Anterior cingulate cortex (tissue), 58 donors: ENCODE measurements at regions not wholly inside any gene's neighbourhood (a gene's known extent, or its start where the extent isn't known, plus 50 kb on each side); places are given as distances from the start of the nearest gene placed in this dataset.
"Not testable (repeated sequence)": the region's sequence is repeated elsewhere in the genome, so short reads cannot be mapped to it uniquely, and the experiment has no call there.

Experiments used
- DNase-seq, 58 donors: peaks; one replicate each; lab custom pipeline; 2025; lab: John Stamatoyannopoulos, UW

GRCh38 chr1:189786761-189787160, 690.9 kb downstream of the BRINP3 start:
- DNase-seq: no peak

DNA sequence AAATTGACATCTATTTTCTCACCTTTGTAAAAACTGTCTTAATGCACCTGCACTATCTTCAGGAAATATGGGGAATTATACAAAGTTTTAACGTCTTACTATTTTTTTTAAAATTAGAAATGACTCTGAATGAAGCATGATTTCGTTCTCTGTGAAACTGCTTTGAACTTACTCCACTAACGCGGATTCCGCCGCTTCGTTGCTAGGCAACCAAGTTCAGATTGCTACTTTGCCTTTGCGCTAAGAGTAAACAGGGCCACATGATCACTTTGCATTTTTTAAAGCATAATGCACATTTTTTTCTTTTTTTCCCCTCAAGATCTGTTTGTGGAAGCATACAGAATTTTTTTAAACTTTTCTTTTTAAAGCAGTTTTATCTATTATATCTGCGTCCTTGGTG, 690.5 kb downstream of the BRINP3 start:
- peak in 10 of 58 donors; percentile 2 to 36 (median 8) for DNase-seq

- no peak for DNase-seq
Measured at GRCh38 chr1:189790335-189790734, 687.3 kb downstream of the BRINP3 start.

DNA sequence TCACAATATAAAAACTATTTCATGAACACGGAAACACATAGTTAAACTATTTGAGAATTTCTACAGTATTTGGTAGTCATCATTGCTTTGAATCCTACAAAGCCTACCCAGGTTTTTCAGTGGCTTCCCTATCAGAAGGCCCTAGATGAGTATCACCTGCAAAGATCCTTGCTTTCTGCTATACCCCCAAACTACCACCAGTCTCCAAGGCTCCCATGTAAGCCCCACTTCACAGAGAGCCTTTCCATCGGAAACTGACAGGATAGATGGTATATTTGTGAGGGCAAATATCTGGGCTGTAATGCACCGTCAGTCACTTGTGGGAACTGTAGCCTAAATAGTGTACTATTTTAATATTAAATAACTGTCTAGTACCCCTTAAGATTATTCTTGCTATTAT, 674.3 kb downstream of the BRINP3 start:
- no peak for DNase-seq

DNA sequence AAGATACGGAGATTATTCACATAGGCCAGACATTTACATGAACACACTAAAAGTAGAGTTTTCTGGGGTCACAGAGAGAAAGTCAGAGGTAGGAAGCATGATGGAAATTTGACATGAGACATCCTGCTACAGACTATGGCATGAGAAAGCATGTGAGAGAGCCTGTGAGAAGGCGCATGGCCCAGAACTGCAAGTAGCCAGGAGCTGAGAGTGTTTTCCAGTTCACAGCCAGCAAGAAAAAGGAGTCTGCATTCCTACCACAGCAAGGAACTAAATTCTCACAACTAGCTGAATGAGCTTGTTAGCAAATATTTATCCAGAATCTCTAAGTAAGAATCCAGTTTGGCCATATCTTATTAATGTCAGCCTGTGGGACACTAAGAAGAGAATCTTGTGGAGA, 673.3 kb downstream of the BRINP3 start:
- DNase-seq: no peak

DNA sequence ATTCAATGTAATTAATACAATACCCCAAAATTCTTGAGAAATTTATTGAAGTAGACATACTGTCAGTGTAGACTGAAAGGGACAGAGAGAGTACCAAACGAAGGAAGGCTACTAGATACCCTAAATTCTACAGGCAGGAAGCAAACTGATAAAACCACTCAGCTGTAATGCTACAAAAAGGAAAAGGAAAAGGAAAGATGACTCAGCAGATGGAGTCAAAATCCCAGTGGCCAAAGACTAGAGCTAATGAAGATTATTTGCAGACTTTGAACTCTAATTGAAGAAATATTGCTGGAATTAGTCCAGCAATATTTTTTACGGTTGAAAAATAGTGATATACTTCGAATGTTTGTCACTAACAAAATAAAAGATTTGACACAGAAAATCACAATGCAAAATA, 671.9 kb downstream of the BRINP3 start:
- DNase-seq: no peak

DNA sequence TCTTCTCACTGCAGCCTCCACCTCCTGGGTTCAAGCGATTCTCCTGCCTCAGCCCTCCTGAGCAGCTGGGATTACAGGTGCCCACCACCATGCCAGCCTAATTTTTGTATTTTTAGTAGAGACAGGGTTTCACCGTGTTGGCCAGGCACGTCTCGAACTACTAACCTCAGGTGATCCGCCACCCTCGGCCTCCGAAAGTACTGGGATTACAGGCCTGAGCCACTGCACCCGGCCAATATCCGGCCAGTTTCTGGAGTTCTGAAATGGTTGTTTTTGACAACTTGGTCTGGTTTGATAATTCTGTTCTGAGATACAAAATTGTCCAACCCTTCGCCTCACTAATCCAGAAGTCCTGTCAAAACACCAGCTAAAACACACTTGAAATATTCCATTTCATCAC, 667.0 kb downstream of the BRINP3 start:
- DNase-seq: not testable (repeated sequence)

GRCh38 chr1:189811960-189812359, 665.7 kb downstream of the BRINP3 start:
- DNase-seq: no peak

DNA sequence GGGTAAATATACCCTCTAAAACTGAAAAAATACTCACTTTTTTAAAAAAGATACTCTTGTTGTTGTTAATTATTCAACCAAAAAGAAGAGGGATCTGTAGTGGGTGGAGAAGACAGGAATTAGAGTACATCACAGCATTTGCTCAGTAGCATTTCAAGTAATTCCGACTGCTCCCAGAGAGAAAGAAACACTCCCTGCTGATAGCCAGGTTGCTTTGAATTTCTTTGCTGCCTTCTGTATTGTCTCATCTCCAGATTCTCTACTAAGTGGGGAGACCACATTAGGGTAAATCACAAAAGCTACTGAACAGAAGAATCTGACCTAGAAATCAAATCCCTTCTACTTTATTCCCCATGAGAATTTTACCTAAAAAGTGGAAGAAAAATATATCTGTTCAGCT, 661.1 kb downstream of the BRINP3 start:
- no peak for DNase-seq

DNA sequence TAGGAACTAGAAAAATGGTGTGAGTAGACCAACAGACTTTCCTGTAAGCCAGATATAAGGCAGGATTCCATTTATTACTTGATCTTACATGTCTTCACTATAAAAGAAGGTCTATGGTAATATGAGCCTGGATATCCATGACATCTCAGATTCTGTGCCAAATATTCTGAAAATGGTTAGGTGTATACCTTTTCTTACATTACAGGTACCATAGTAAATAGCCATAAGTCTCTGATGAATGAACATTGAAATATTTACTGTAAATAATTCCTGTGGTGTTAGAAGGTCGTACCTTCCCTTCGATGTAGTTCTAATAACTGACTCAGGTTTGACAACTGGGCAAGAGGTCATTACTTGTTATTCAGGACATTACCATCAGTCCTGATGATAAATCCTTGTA, 657.9 kb downstream of the BRINP3 start:
- no peak for DNase-seq

DNA sequence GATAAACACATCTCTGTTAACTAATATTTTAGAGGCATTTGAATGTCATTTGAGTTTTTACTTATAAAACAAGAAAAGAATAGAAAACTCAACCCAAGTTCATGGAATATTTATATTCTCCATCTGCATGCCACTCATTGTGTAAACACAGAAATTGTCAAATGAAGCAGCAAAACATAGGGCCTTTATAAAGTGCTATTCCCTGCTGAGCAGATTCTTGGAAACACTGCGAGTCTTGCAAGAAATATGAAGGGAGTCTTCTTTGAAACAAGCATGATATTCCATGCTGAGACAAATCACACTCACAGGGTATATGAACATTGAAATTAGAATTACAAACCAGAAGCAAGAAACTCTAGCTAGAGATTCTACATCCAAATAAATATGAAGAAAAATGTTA, 655.8 kb downstream of the BRINP3 start:
- no peak for DNase-seq

GRCh38 chr1:189834813-189835212, 642.9 kb downstream of the BRINP3 start:
- DNase-seq: no peak

- no peak for DNase-seq
Measured at GRCh38 chr1:189847613-189848012, 630.1 kb downstream of the BRINP3 start.

DNA sequence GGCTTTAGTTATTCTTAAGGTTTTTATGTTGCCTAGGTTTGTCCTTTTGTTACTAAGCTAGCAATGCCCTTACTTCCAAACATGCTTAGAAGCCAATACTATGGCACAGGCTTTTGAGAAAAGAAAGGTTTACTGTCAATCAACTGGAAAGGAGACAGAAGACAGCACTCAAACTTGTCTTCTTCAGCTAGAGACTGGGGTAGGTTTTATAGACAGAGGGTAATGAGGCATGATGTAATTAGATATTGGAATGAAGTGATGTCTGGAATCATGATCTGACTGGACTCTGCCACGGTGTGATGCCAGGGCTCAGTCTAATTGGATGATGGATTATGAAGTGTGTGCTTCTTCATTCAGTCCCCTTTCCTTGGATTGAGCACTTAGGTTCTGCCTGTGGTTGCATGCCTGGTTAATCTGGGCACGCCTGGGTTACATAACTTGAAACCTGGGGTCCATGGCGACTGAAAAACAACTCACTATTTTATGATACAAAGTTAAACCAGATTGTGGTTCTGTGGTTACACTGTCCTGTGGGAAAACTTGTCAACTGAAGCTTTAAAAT, 625.8 kb downstream of the BRINP3 start:
- no peak for DNase-seq

DNA sequence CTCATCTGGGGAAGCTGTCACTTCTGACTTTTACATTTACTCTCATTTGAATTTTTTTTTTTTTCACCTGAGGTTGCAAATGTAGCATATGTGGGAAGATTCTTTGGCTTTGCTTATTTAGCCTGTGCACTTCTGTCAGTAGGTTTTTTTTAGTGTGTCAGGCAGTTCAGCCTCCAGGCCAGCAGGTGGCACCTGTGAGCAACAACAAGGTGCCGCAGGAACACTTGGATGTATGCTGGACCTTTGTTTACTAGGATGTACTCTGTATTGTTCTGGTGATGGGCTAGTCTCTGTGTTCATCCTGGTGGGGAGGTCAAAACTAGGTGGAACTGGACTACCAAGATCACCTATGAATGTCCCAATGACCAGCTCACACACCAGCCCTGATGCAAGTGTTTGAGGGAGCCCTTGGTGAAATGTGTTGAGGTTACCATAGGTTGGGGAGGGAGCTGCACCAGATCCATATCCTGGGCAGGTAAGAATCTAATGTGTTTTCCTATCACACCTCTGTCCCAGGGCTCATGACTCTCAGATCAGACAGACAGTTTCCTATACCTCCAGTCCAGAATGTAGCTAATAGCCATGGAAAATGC, 618.2 kb downstream of the BRINP3 start:
- DNase-seq: no peak

- DNase-seq: no peak
Measured at GRCh38 chr1:189866606-189867005, 611.1 kb downstream of the BRINP3 start.

- DNase-seq: no peak
Measured at GRCh38 chr1:189868021-189868420, 609.6 kb downstream of the BRINP3 start.

DNA sequence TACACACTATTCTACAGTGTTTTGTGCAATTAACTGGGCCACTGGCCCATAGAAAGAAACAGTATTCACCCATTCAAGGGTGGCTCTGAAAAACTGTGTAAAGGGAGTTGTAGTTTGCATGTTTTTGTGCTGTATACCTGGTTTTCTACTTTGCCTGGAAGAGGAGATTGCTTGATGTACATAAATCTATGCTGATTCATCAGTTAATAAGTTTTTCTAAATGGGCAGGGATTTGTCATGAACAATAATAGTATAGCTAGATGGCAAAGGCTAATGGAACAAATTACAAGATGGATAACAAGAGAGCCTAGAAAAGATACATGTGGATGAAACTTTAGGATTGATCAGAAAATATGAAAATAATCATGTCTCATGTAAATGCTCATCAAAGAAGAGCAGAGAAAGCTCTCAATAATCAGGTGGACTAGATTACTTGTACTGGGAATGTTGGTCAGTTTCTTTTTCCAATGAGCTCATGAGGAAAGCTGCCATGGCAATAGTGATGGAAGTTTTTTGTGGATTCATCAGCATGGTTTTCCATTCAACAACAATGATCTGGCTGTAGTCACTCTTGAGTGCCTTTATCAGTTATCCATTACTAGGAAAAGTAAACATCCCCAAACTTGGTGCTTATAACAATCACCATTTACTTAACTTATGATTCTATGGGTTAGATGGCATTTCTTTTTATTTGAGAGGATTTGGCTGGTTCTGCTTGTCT, 602.8 kb downstream of the BRINP3 start:
- no peak for DNase-seq

DNA sequence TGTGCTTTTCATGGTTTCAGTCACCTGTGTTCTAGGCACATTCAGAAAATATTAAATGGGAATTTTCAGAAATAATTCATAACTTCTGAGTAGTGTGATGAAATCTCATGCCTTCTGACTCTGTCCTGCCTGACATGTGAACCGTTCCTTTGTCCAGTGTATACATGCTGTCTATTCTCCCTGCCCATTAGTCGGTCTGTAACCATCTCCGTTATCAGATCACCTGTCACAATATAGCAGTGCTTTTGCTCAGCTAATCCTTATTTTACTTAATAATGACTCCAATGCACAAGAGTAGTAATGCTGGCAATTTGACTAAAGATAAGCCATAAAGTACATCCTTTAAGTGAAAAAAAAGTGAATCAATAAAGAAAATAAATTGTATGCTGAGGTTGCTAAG, 597.5 kb downstream of the BRINP3 start:
- no peak for DNase-seq

- DNase-seq: no peak
Measured at GRCh38 chr1:189899686-189900425, 577.8 kb downstream of the BRINP3 start.

DNA sequence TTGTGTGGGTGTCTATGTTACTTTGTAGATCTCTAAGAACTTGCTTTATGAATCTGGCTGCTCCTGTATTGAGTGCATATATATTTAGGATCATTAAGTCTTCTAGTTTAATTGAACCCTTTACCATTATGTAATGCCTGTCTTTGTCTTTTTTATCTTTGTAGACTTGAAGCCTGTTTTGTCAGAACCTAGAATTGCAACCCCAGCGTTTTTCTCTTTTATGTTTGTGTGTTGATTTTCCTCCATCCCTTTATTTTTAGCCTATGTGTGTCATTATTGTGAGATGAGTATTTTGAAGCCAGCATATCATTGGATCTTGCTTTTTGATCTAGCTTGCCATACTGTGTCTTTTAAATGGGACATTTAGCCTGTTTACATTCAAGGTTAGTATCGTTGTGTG, 573.2 kb downstream of the BRINP3 start:
- no peak for DNase-seq

DNA sequence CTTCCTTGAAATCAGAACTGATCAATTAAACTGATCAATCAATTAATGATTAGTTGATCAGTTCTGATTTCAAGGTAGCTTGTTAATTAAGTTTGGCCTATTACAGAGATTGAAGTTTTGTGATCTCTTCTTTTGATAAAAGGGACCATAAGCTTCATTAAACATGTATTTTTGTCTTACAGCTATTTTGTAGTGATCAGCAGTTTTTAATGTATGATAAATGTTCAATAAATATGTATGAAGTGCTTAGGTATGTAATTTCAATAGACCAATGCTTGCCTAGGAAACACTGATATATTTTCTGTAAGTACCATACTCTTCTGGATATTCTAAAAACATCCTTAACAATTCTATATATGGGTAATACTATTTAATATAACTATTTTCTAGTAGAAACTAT, 569.6 kb downstream of the BRINP3 start:
- no peak for DNase-seq
